HG02763 (cell line): ENCODE measurements at regions not wholly inside any gene's neighbourhood (a gene's known extent, or its start where the extent isn't known, plus 50 kb on each side); places are given as distances from the start of the nearest gene placed in this dataset.
"Not testable (repeated sequence)": the region's sequence is repeated elsewhere in the genome, so short reads cannot be mapped to it uniquely, and the experiment has no call there.

Experiments used
- ATAC-seq: cut with Tn5 transposase; IDR thresholded peaks from one replicate; pipeline ENCODE4 v1.9.1; 2021; ENCODE audit warnings: mild to moderate bottlenecking, moderate library complexity; ENCODE audit not compliant: unreplicated experiment

- ATAC-seq: no peak
Measured at GRCh38 chr21:15562748-15563147, 167.0 kb upstream of the USP25 start.

GRCh38 chr21:15564907-15565306 is 164.9 kb upstream of the USP25 start:
- no peak for ATAC-seq

- ATAC-seq: no peak
Measured at GRCh38 chr21:15566703-15567102, 163.1 kb upstream of the USP25 start.

GRCh38 chr21:15567191-15567590 is 162.6 kb upstream of the USP25 start:
- ATAC-seq: no peak

- ATAC-seq: no peak
Measured at GRCh38 chr21:15568516-15568915, 161.3 kb upstream of the USP25 start.

- ATAC-seq: no peak
Measured at GRCh38 chr21:15586752-15587427, 142.9 kb upstream of the USP25 start.

- no peak for ATAC-seq
Measured at GRCh38 chr21:15592271-15592860, 137.4 kb upstream of the USP25 start.

GRCh38 chr21:15592957-15593356 is 136.8 kb upstream of the USP25 start:
- ATAC-seq: no peak

GRCh38 chr21:15601390-15601789 is 128.4 kb upstream of the USP25 start:
- ATAC-seq: no peak

- ATAC-seq: no peak
Measured at GRCh38 chr21:15604413-15604812, 125.4 kb upstream of the USP25 start.

GRCh38 chr21:15614766-15615165 is 115.0 kb upstream of the USP25 start:
- no peak for ATAC-seq

- ATAC-seq: no peak
Measured at GRCh38 chr21:15616864-15617574, 112.8 kb upstream of the USP25 start.

- no peak for ATAC-seq
Measured at GRCh38 chr21:15617964-15618363, 111.8 kb upstream of the USP25 start.

- ATAC-seq: no peak
Measured at GRCh38 chr21:15620892-15621291, 108.9 kb upstream of the USP25 start.

GRCh38 chr21:15624646-15625045 is 105.1 kb upstream of the USP25 start:
- ATAC-seq: no peak

GRCh38 chr21:15625363-15625762 is 104.4 kb upstream of the USP25 start:
- ATAC-seq: no peak

GRCh38 chr21:15626031-15626430 is 103.8 kb upstream of the USP25 start:
- ATAC-seq: no peak

- no peak for ATAC-seq
Measured at GRCh38 chr21:15627011-15627410, 102.8 kb upstream of the USP25 start.

- ATAC-seq: no peak
Measured at GRCh38 chr21:15627823-15628222, 102.0 kb upstream of the USP25 start.

- no peak for ATAC-seq
Measured at GRCh38 chr21:15631342-15631741, 98.4 kb upstream of the USP25 start.

GRCh38 chr21:15634541-15634940 is 95.2 kb upstream of the USP25 start:
- ATAC-seq: not testable (repeated sequence)

GRCh38 chr21:15638856-15639549 is 90.8 kb upstream of the USP25 start:
- no peak for ATAC-seq
